Middle frontal gyrus (tissue), 1 donor: ENCODE measurements at regions not wholly inside any gene's neighbourhood (a gene's known extent, or its start where the extent isn't known, plus 50 kb on each side); places are given as distances from the start of the nearest gene placed in this dataset.
"Not testable (repeated sequence)": the region's sequence is repeated elsewhere in the genome, so short reads cannot be mapped to it uniquely, and the experiment has no call there.

Experiments used
- DNase-seq: peaks from one replicate; pipeline ENCODE4 v3.0.0-alpha.2; 2015; ENCODE audit warnings: low spot score; ENCODE audit errors: extremely low spot score

- no peak for DNase-seq
Measured at GRCh38 chr1:121569428-121569827, 384.7 kb downstream of the SRGAP2C start.

- DNase-seq, result not testable (repeated sequence)
Measured at GRCh38 chr1:121573881-121574504, 389.2 kb downstream of the SRGAP2C start.

- not testable (repeated sequence) for DNase-seq
Measured at GRCh38 chr1:121574505-121574899, 389.7 kb downstream of the SRGAP2C start.

GRCh38 chr1:121582898-121583297 lies 398.1 kb downstream of the SRGAP2C start:
- not testable (repeated sequence) for DNase-seq

GRCh38 chr1:121586369-121587229 lies 401.8 kb downstream of the SRGAP2C start:
- DNase-seq, result no peak

DNA sequence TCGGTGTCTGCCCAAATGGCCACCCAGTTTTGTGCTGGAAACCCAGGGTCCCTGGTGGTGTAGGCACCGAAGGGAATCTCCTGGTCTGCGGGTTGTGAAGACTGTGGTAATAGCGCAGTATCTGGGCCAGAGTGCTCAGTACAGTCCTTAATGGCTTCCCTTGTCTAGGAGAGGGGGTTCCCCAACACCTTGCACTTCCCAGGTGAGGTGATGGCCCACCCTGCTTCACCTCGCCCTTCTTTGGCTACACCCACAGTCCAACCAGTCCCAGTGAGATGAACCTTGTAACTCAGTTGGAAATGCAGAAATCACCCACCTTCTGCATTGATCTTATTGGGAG lies 402.4 kb downstream of the SRGAP2C start:
- no peak for DNase-seq

GRCh38 chr1:121587777-121588176 lies 403.0 kb downstream of the SRGAP2C start:
- no peak for DNase-seq

- DNase-seq, result no peak
Measured at GRCh38 chr1:121594096-121594495, 409.3 kb downstream of the SRGAP2C start.

GRCh38 chr1:121595089-121595488 lies 410.3 kb downstream of the SRGAP2C start:
- DNase-seq, result no peak

DNA sequence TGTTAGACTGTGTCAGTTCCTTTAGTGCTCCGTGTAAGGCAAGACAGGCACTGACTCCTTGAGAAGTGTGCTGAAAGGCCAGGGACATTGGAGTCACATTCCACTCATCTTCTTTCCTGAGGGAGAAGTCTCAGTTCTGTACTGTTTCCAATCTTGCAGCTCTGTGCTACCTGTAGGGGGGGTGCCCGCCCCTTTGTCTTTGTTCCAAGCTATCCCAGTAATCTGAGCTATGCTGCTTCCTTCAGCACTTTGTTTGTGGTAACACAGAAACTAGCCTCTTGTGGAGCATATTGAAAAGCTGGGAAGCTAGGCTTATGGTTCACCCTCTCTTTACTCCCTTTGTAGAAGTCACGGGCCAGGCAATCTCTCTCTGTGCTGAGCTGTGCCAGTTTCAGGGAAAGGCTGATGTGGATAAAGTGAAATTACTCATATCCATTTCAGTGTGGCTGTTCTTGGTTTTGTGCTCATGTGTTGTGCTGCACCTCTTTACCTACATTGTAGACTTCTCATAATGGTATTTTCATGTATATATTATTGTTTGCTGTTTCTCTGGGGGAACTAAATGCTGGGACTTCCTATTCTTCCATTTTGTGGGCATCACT lies 420.2 kb downstream of the SRGAP2C start:
- not testable (repeated sequence) for DNase-seq

DNA sequence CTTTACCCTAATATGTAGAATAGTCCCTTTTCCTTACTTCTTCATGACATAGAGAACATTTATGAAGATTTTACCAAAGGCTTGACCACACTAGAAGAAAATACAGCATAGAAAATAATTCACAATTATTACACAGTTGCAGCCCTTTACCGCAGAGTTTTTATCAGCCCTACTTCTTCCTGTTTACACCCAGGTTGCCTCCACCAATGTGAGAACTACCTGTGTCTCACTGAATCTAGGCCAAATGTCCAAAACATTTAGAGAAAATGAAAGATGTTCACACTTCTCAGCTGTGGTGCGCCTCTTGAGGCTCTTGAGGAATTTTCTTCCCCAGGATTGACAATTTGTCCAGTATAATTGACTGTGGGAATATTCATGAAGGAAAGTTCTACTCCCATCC lies 422.7 kb downstream of the SRGAP2C start:
- not testable (repeated sequence) for DNase-seq
